Vagina (tissue), 2 donors: ENCODE measurements at regions not wholly inside any gene's neighbourhood (a gene's known extent, or its start where the extent isn't known, plus 50 kb on each side); places are given as distances from the start of the nearest gene placed in this dataset.

Source experiments
- DNase-seq, 2 donors: peaks; one replicate each; pipeline ENCODE4 v3.0.0-alpha.2; 2017; ENCODE audit errors: extremely low spot score in 2 of 2
- H3K27ac ChIP-seq: fragments of 200-600 bp; sonication (generic); one replicate; pipeline ENCODE4 v1.5.1; 2019
- H3K27me3 ChIP-seq: fragments of 200-600 bp; sonication (generic); one replicate; pipeline ENCODE4 v1.5.1; 2019
- H3K36me3 ChIP-seq, 2 donors: fragments of 200-600 bp; sonication (generic); one replicate each; pipeline ENCODE4 v1.5.1; 2017 to 2019
- H3K4me1 ChIP-seq: fragments of 200-600 bp; sonication (generic); one replicate; pipeline ENCODE4 v1.5.1; 2019
- H3K4me3 ChIP-seq, 2 donors: fragments of 200-600 bp; sonication (generic); 1 replicate in 1 of 2; 2 replicates in 1 of 2; pipeline ENCODE4 v1.5.1; 2016 to 2019
- H3K9me3 ChIP-seq: fragments of 200-600 bp; sonication (generic); one replicate; pipeline ENCODE4 v1.5.1; 2019
- CTCF ChIP-seq, 3 experiments: fragments of 450-650 bp in 2 of 3; fragments of 200-600 bp in 1 of 3; sonication (generic) in 1 of 3; IDR thresholded peaks; one replicate each; pipeline ENCODE4 v1.5.1; 2017 to 2019; ENCODE audit warnings: antibody characterized with exemption in 3 of 3, mild to moderate bottlenecking in 2 of 3, moderate library complexity in 2 of 3
- POLR2A ChIP-seq, 2 donors: fragments of 450-650 bp; IDR thresholded peaks; one replicate each; pipeline ENCODE4 v1.6.1; 2017; ENCODE audit warnings: antibody characterized with exemption in 2 of 2, mild to moderate bottlenecking in 2 of 2, moderate library complexity in 2 of 2
- POLR2AphosphoS5 ChIP-seq, 2 donors: sonication (generic); formaldehyde crosslinking; IDR thresholded peaks; one replicate each; pipeline ENCODE4 v1.9.0; 2017; ENCODE audit warnings: antibody characterized with exemption in 2 of 2, mild to moderate bottlenecking in 2 of 2, low read depth in 1 of 2; ENCODE audit not compliant: insufficient read depth in 1 of 2
- intact Hi-C: fragments of 100-400 bp; cut with DNase I; formaldehyde crosslinking; loops from one replicate; pipeline ENCODE4 v1.15.1; 2023

- H3K9me3 ChIP-seq, result no peaks in the 10 kb centered on the region
- DNase-seq, result no peak
- no peak overlapping the region for H3K27ac ChIP-seq
- H3K4me3 ChIP-seq, result no peak overlapping the region
- TF ChIP-seq CTCF (IDR thresholded peaks at IDR 0.05) (no peak), POLR2AphosphoS5 (IDR thresholded peaks at IDR 0.05; ENCODE audit: insufficient read depth in 1 of 2, low read depth in 1 of 2) (no peak), POLR2A (IDR thresholded peaks at IDR 0.05) (no peak)
- intact Hi-C loops, result no loop called here
- no peaks in the 10 kb centered on the region for H3K4me1 ChIP-seq
- H3K36me3 ChIP-seq, result no peaks in the 10 kb centered on the region
- no peaks in the 10 kb centered on the region for H3K27me3 ChIP-seq
These were observed 60.0 kb upstream of the NKX1-1 start for GRCh38 chr4:1466034-1466862.

GRCh38 chr4:1465173-1466033, 59.2 kb upstream of the NKX1-1 start:
- H3K27ac ChIP-seq, result no peak overlapping the region
- H3K36me3 ChIP-seq, result no peaks in the 10 kb centered on the region
- H3K9me3 ChIP-seq, result no peaks in the 10 kb centered on the region
- no peaks in the 10 kb centered on the region for H3K4me1 ChIP-seq
- no peak for DNase-seq
- no peaks in the 10 kb centered on the region for H3K27me3 ChIP-seq
- intact Hi-C loops, result no loop called here
- no peak overlapping the region for H3K4me3 ChIP-seq
- TF ChIP-seq CTCF (IDR thresholded peaks at IDR 0.05) (no peak), POLR2A (IDR thresholded peaks at IDR 0.05) (no peak), POLR2AphosphoS5 (IDR thresholded peaks at IDR 0.05; ENCODE audit: insufficient read depth in 1 of 2, low read depth in 1 of 2) (no peak)

GRCh38 chr4:1464581-1465171, 58.4 kb upstream of the NKX1-1 start:
- Histone ChIP-seq H3K36me3 (no peaks in the 10 kb centered on the region), H3K27me3 (no peaks in the 10 kb centered on the region), H3K4me1 (no peaks in the 10 kb centered on the region), H3K27ac (no peak overlapping the region), H3K4me3 (no peak overlapping the region), H3K9me3 (no peaks in the 10 kb centered on the region)
- no peak for DNase-seq
- intact Hi-C loops, result no loop called here
- no peak for TF ChIP-seq POLR2A (IDR thresholded peaks at IDR 0.05)
- TF ChIP-seq POLR2AphosphoS5 (IDR thresholded peaks at IDR 0.05; ENCODE audit: insufficient read depth in 1 of 2, low read depth in 1 of 2), result no peak
- TF ChIP-seq CTCF (IDR thresholded peaks at IDR 0.05), result no peak

- Histone ChIP-seq H3K27me3 (no peaks in the 10 kb centered on the region), H3K4me3 (no peak overlapping the region)
- TF ChIP-seq CTCF (IDR thresholded peaks at IDR 0.05), result no peak
- TF ChIP-seq POLR2AphosphoS5 (IDR thresholded peaks at IDR 0.05; ENCODE audit: insufficient read depth in 1 of 2, low read depth in 1 of 2), result no peak
- TF ChIP-seq POLR2A (IDR thresholded peaks at IDR 0.05), result no peak
These were observed 57.8 kb upstream of the NKX1-1 start for GRCh38 chr4:1463927-1464540.

More at GRCh38 chr4:1463927-1464540, 57.8 kb upstream of the NKX1-1 start:
- Histone ChIP-seq H3K9me3 (no peaks in the 10 kb centered on the region), H3K27ac (no peak overlapping the region), H3K4me1 (no peaks in the 10 kb centered on the region), H3K36me3 (no peaks in the 10 kb centered on the region)
- DNase-seq, result no peak
- intact Hi-C loops, result no loop called here
